HG03575 (cell line): ENCODE measurements at regions not wholly inside any gene's neighbourhood (a gene's known extent, or its start where the extent isn't known, plus 50 kb on each side); places are given as distances from the start of the nearest gene placed in this dataset.
"Not testable (repeated sequence)": the region's sequence is repeated elsewhere in the genome, so short reads cannot be mapped to it uniquely, and the experiment has no call there.

Source experiments
- ATAC-seq: cut with Tn5 transposase; IDR thresholded peaks from one replicate; pipeline ENCODE4 v1.9.1; 2021; ENCODE audit not compliant: unreplicated experiment, insufficient number of reproducible peaks, low FRiP score; ENCODE audit errors: extremely low read depth

- no peak for ATAC-seq
Measured at GRCh38 chr4:123023647-123024046, 101.2 kb upstream of the NUDT6 start.

GRCh38 chr4:123024710-123025109 is 102.3 kb upstream of the NUDT6 start:
- ATAC-seq, result no peak

GRCh38 chr4:123025398-123025797 is 103.0 kb upstream of the NUDT6 start:
- ATAC-seq, result no peak

- ATAC-seq, result not testable (repeated sequence)
Measured at GRCh38 chr4:123026015-123026414, 103.6 kb upstream of the NUDT6 start.

GRCh38 chr4:123031664-123032063 is 109.3 kb upstream of the NUDT6 start:
- ATAC-seq, result no peak

- no peak for ATAC-seq
Measured at GRCh38 chr4:123034023-123034422, 111.6 kb upstream of the NUDT6 start.

GRCh38 chr4:123035239-123035638 is 112.8 kb upstream of the NUDT6 start:
- no peak for ATAC-seq

GRCh38 chr4:123037804-123038203 is 115.4 kb upstream of the NUDT6 start:
- no peak for ATAC-seq

GRCh38 chr4:123042095-123042494 is 119.7 kb upstream of the NUDT6 start:
- no peak for ATAC-seq

GRCh38 chr4:123043013-123043412 is 120.6 kb upstream of the NUDT6 start:
- ATAC-seq, result no peak

GRCh38 chr4:123043793-123044425 is 121.5 kb upstream of the NUDT6 start:
- ATAC-seq, result no peak

GRCh38 chr4:123046096-123046495 is 123.7 kb upstream of the NUDT6 start:
- ATAC-seq, result no peak

GRCh38 chr4:123050018-123050417 is 127.6 kb upstream of the NUDT6 start:
- no peak for ATAC-seq

GRCh38 chr4:123052007-123052406 is 129.6 kb upstream of the NUDT6 start:
- no peak for ATAC-seq

GRCh38 chr4:123055943-123056342 is 133.5 kb upstream of the NUDT6 start:
- ATAC-seq, result no peak

GRCh38 chr4:123060039-123060770 is 137.8 kb upstream of the NUDT6 start:
- ATAC-seq, result no peak

GRCh38 chr4:123064390-123064789 is 142.0 kb upstream of the NUDT6 start:
- ATAC-seq, result no peak

- ATAC-seq, result no peak
Measured at GRCh38 chr4:123068081-123068480, 145.7 kb upstream of the NUDT6 start.

- ATAC-seq, result no peak
Measured at GRCh38 chr4:123072060-123072459, 149.7 kb upstream of the NUDT6 start.

- no peak for ATAC-seq
Measured at GRCh38 chr4:123073650-123074049, 151.3 kb upstream of the NUDT6 start.

- ATAC-seq, result no peak
Measured at GRCh38 chr4:123077330-123077729, 154.9 kb upstream of the NUDT6 start.
